ENCODE measurements at regions not wholly inside any gene's neighbourhood (a gene's known extent, or its start where the extent isn't known, plus 50 kb on each side); places are given as distances from the start of the nearest gene placed in this dataset.

- POLR2A ChIA-PET (ENCODE audit: partially characterized antibody), result no interaction called here
- Histone ChIP-seq H4K91ac (replicated peaks; ENCODE audit: insufficient read length, low read length) (no peak overlapping the region), H2AK5ac (ENCODE audit: low read depth, low read length) (no peak overlapping the region)
Observed at GRCh38 chr15:39397883-39398282, 183.0 kb upstream of the THBS1 start.

More at GRCh38 chr15:39397883-39398282, 183.0 kb upstream of the THBS1 start:
- no peak overlapping the region for H2BK20ac ChIP-seq (ENCODE audit: low read length)
- no peak overlapping the region for H2BK12ac ChIP-seq (ENCODE audit: low read depth, low read length)
- no peaks in the 10 kb centered on the region for H3K9me3 ChIP-seq (ENCODE audit: insufficient read depth in 2 of 2, low read depth in 1 of 2, low read length in 1 of 2)
- H2BK5ac ChIP-seq (ENCODE audit: low read depth, low read length), result no peak overlapping the region
- no peaks in the 10 kb centered on the region for H3K23me2 ChIP-seq (ENCODE audit: low read depth, low read length)
- H3K27ac ChIP-seq (ENCODE audit: low read depth, low read length), result no peak overlapping the region
- no peaks in the 10 kb centered on the region for H3K4me1 ChIP-seq (replicated peaks in 1 of 4; ENCODE audit: control insufficient read depth in 3 of 4, insufficient read depth in 4 of 4, low read length in 3 of 4)
- no peaks in the 10 kb centered on the region for H4K20me1 ChIP-seq (replicated peaks in 1 of 2; ENCODE audit: control insufficient read depth in 1 of 2, insufficient read depth in 2 of 2, low read length in 2 of 2)
- no peak overlapping the region for H3K14ac ChIP-seq (ENCODE audit: insufficient read length)
- 100% methylated on average over 3 of the region's 3 CpGs; no CpG with 5 or more reads in 1 of the 2 experiments for WGBS, 2 experiments (ENCODE audit: extremely low coverage in 1 of 2, insufficient coverage in 1 of 2, insufficient read length in 1 of 2, insufficient replicate concordance in 2 of 2, low coverage in 1 of 2, low lambda C conversion rate in 2 of 2, missing lambda C conversion rate in 1 of 2)
- H3K79me2 ChIP-seq (ENCODE audit: control insufficient read depth in 1 of 2, insufficient read depth in 2 of 2, low read length in 2 of 2), result no peaks in the 10 kb centered on the region
- H3K27me3 ChIP-seq (replicated peaks in 1 of 4; ENCODE audit: control insufficient read depth in 3 of 4, extremely low read depth in 1 of 4, insufficient read depth in 3 of 4, low read length in 3 of 4), result no peaks in the 10 kb centered on the region
- H3K23ac ChIP-seq (ENCODE audit: insufficient read length), result no peak overlapping the region
- no peak overlapping the region for H2BK15ac ChIP-seq (ENCODE audit: low read length)
- H4K5ac ChIP-seq (ENCODE audit: insufficient read length, low read depth, low read length), result no peak overlapping the region
- H4K8ac ChIP-seq (ENCODE audit: extremely low read depth, insufficient read depth, low read length), result no peak overlapping the region
- no peak overlapping the region for H3K4ac ChIP-seq (replicated peaks; ENCODE audit: insufficient read length, low read depth, low read length)
- H3K36me3 ChIP-seq (ENCODE audit: control insufficient read depth in 2 of 4, insufficient read depth in 4 of 4, low read length in 3 of 4), result no peaks in the 10 kb centered on the region
- H3K18ac ChIP-seq (ENCODE audit: extremely low read depth, low read length), result no peak overlapping the region
- H3K56ac ChIP-seq (replicated peaks; ENCODE audit: insufficient read length, low read depth, low read length), result no peak overlapping the region
- H3K4me3 ChIP-seq (ENCODE audit: extremely low read depth in 1 of 4, insufficient read depth in 2 of 4, low read depth in 3 of 4, low read length in 4 of 4), result no peak overlapping the region
- no peak overlapping the region for H3K4me2 ChIP-seq (ENCODE audit: insufficient read depth in 1 of 2, low read depth in 2 of 2, low read length in 2 of 2)
- H2BK120ac ChIP-seq (replicated peaks; ENCODE audit: low read depth, low read length), result no peak overlapping the region
- CTCF ChIA-PET (ENCODE audit: partially characterized antibody), result interaction anchor here (0.7 to 1.6 kb wide), 3 partner anchors 14 to 184 kb away, joined by 3 to 4 read pairs (median 3); no protein-coding TSS in a partner anchor
- H3K79me1 ChIP-seq (ENCODE audit: low read depth, low read length), result no peaks in the 10 kb centered on the region
- H2AFZ ChIP-seq (ENCODE audit: low read length), result no peak overlapping the region
- TF ChIP-seq GTF2F1 (IDR thresholded peaks at IDR 0.05; ENCODE audit: borderline replicate concordance, low read depth, low read length), result no peak
- no peak for TF ChIP-seq JUN (IDR thresholded peaks at IDR 0.05; ENCODE audit: low read depth, low read length)
- TF ChIP-seq NANOG (IDR thresholded peaks at IDR 0.05; ENCODE audit: insufficient read depth, low read depth, low read length, poor library complexity, severe bottlenecking), result no peak
- no peak for TF ChIP-seq ZNF274 (IDR thresholded peaks at IDR 0.05; ENCODE audit: borderline replicate concordance, extremely low read depth, low read length)
- TF ChIP-seq USF2 (IDR thresholded peaks at IDR 0.05; ENCODE audit: low read length), result no peak
- H3K9ac ChIP-seq (replicated peaks in 1 of 4; ENCODE audit: extremely low read depth in 1 of 4, low read depth in 3 of 4, low read length in 3 of 4), result no peak overlapping the region
- no peak for DNase-seq (ENCODE audit: low read depth in 1 of 2, low spot score in 2 of 2)
- FAIRE-seq, result no peak
